Epithelial cell of proximal tubule (primary cell): ENCODE measurements at regions not wholly inside any gene's neighbourhood (a gene's known extent, or its start where the extent isn't known, plus 50 kb on each side); places are given as distances from the start of the nearest gene placed in this dataset.

Experiments
- DNase-seq: peaks from one replicate; pipeline ENCODE4 v3.0.0-alpha.2; 2011; ENCODE audit warnings: low read depth
- H3K4me3 ChIP-seq: 2 replicates; pipeline ENCODE4 v1.5.1; 2011; ENCODE audit warnings: low read depth, mild to moderate bottlenecking, low read length
- CTCF ChIP-seq: conservative IDR thresholded peaks from 2 replicates; pipeline ENCODE4 v1.5.1; 2012; ENCODE audit warnings: low read depth, mild to moderate bottlenecking, low read length

GRCh38 chr22:48800886-48801607 is 1026.6 kb downstream of the BRD1 start:
- TF ChIP-seq CTCF, result no peak

GRCh38 chr22:48800036-48800885 is 1027.4 kb downstream of the BRD1 start:
- no peak for DNase-seq
- no peak overlapping the region for H3K4me3 ChIP-seq
- no peak for TF ChIP-seq CTCF

More at GRCh38 chr22:48800886-48801607, 1026.6 kb downstream of the BRD1 start:
- no peak for DNase-seq
- no peak overlapping the region for H3K4me3 ChIP-seq

DNA sequence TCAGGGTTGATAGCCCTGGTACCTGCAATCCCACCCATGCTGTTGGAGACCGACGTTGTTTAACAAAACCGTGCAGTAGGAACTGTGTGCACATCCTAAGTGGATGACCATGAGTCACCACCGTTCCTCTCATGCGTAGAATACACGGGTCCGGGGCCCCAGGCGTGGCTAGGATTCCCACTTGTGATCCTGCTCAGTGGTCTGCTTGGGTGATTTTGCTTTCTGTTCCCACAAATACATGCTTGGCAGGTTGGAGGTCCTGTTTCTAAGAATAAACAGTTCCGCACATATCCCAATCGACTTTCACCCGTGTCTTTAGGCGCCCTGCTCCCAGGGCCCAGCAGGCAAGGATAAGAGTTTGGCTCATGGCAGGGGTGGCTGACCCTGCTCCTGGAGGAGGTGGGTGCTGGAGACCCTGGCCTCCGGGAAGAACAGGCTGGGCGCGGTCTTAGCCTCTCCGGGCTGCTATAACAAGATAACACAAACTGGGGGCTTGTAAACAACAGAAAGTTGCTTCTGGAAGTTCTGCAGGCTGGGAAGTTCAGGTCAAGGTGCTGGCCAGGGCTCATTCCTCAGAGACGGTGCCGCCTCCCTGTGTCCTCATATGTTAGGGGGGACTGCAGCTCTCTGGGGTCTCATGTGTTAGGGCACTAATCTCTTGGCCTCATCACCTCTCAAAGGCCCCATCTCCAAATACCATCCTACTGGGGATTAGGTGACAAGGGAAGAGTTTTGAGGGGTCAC is 1028.3 kb downstream of the BRD1 start:
- DNase-seq, result no peak
- TF ChIP-seq CTCF, result no peak
- no peak overlapping the region for H3K4me3 ChIP-seq

DNA sequence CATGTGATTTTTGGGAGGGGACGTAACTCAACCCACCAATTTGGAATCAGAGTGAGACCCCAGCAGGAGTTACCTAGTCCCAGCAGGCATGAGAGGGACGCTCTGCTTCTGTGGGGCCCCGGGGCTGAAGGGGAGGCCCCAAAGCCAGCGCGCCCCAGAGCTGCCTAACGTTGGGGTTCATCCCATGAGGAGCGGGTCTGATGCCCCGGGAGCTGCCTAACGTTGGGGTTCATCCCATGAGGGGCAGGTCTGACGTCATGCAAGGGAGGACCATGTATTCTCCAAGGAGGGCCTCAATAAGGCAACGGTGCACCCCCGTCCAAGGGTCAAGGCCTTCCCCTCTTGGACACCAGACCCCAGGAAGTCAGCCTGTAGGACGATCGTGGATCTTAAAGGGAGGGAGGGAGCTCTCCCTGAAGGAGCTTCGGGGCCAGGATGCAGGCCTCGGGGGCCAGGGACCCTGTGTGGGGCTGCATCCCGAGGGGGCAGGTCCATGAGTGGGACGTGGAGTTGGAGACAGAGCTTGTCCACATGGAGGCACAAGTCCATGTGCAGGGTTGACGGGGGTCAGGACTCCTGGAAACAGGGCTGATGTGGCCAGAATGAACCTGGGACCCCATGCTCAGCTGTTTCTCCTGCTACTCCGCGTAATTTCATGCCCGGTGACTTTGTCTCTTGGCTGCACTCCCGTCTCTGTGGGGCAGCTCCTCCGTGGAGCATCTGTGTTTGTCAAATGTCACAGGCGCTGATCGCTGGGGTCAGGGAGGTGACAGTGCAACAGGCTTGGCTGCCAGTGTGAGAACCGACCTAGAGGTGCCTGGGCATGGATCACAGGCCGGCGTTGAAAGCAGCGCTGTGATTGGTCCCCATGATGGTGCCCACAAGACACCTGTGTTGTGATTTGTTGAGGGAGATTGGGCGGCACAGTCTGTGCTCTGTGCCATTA is 1029.1 kb downstream of the BRD1 start:
- no peak for DNase-seq
- no peak overlapping the region for H3K4me3 ChIP-seq
- TF ChIP-seq CTCF, result no peak

DNA sequence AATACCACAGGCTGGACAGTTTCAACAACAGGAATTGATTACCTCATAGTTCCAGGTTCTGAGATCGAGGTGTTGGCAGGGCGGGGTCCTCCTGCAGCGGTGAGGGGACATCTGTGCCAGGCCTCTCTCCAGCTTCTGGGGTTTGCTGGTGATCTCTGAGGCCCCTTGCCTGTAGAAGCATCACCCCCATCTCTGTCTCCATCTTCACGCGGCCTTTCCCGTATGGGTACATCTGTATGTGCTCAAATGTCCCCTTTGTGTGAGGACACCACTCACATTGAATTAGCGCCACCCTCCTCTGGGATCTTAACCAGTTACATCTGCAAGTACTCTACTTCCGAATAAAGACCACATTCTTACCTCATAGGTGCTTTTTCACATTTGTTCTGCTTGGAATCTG is 1029.9 kb downstream of the BRD1 start:
- TF ChIP-seq CTCF, result no peak
- H3K4me3 ChIP-seq, result no peak overlapping the region
- DNase-seq, result no peak
